GM23338 (cell line): ENCODE measurements at regions not wholly inside any gene's neighbourhood (a gene's known extent, or its start where the extent isn't known, plus 50 kb on each side); places are given as distances from the start of the nearest gene placed in this dataset.

Source experiments
- ATAC-seq: fragments of 200-7000 bp; cut with Tn5 transposase; 3 replicates; pipeline ENCODE4 v1.9.1; 2020
- DNase-seq: peaks from one replicate; pipeline ENCODE4 v3.0.0-alpha.2; 2015; ENCODE audit warnings: low spot score
- H2AFZ ChIP-seq: fragments of 200-600 bp; sonication (generic); 2 replicates; pipeline ENCODE4 v1.8.0; 2016; ENCODE audit warnings: antibody characterized with exemption, mild to moderate bottlenecking, moderate library complexity
- H3F3A ChIP-seq: fragments of 200-600 bp; sonication (generic); replicated peaks from 2 replicates; pipeline ENCODE4 v1.8.0; 2017; ENCODE audit warnings: antibody characterized with exemption, mixed run types, low read depth
- H3K27ac ChIP-seq: fragments of 200-600 bp; sonication (generic); 2 replicates; pipeline ENCODE4 v1.6.1; 2016; ENCODE audit warnings: low read depth
- H3K27me3 ChIP-seq: fragments of 200-600 bp; sonication (generic); 2 replicates; pipeline ENCODE4 v1.8.0; 2016; ENCODE audit warnings: mild to moderate bottlenecking, mixed run types, moderate library complexity; ENCODE audit not compliant: insufficient read depth
- H3K36me3 ChIP-seq: fragments of 200-600 bp; sonication (generic); 2 replicates; pipeline ENCODE4 v1.8.0; 2016; ENCODE audit warnings: mild to moderate bottlenecking; ENCODE audit not compliant: insufficient read depth
- H3K4me1 ChIP-seq: fragments of 200-600 bp; sonication (generic); 2 replicates; pipeline ENCODE4 v1.8.0; 2016; ENCODE audit warnings: mild to moderate bottlenecking, moderate library complexity; ENCODE audit not compliant: insufficient read depth
- H3K4me2 ChIP-seq: fragments of 200-600 bp; sonication (generic); 2 replicates; pipeline ENCODE4 v1.7.1; 2017; ENCODE audit warnings: mixed run types
- H3K4me3 ChIP-seq: fragments of 200-600 bp; sonication (generic); 2 replicates; pipeline ENCODE4 v1.6.1; 2016; ENCODE audit warnings: mixed run types
- H3K79me2 ChIP-seq: fragments of 200-600 bp; sonication (generic); replicated peaks from 2 replicates; pipeline ENCODE4 v1.8.0; 2017; ENCODE audit warnings: mild to moderate bottlenecking; ENCODE audit not compliant: insufficient read depth
- H3K9me2 ChIP-seq: fragments of 200-600 bp; sonication (generic); 2 replicates; pipeline ENCODE4 v1.8.0; 2017; ENCODE audit not compliant: insufficient read depth
- H4K20me1 ChIP-seq: fragments of 200-600 bp; sonication (generic); replicated peaks from 2 replicates; pipeline ENCODE4 v1.8.0; 2017; ENCODE audit warnings: mild to moderate bottlenecking; ENCODE audit not compliant: insufficient read depth
- H3K27ac Mint-ChIP-seq: 2 replicates; pipeline ENCODE4 v1.8.0; 2020; ENCODE audit warnings: inconsistent platforms, mild to moderate bottlenecking, moderate library complexity, mixed read lengths
- H3K27me3 Mint-ChIP-seq: 3 replicates; pipeline ENCODE4 v1.8.0; 2022; ENCODE audit warnings: low read depth, mild to moderate bottlenecking, moderate library complexity, mixed read lengths, inconsistent platforms; ENCODE audit not compliant: insufficient read depth, poor library complexity
- H3K36me3 Mint-ChIP-seq: 3 replicates; pipeline ENCODE4 v1.8.0; 2021; ENCODE audit warnings: low read depth, mild to moderate bottlenecking, inconsistent platforms, moderate library complexity, mixed read lengths
- H3K4me1 Mint-ChIP-seq: 3 replicates; pipeline ENCODE4 v1.8.0; 2020; ENCODE audit warnings: mild to moderate bottlenecking, inconsistent platforms, mixed read lengths
- H3K4me3 Mint-ChIP-seq: 3 replicates; pipeline ENCODE4 v1.8.0; 2021; ENCODE audit warnings: moderate library complexity, mild to moderate bottlenecking, inconsistent platforms, mixed read lengths
- H3K9me3 Mint-ChIP-seq: 3 replicates; pipeline ENCODE4 v1.8.0; 2020; ENCODE audit warnings: moderate library complexity, mild to moderate bottlenecking, inconsistent platforms, mixed read lengths
- CREB1 ChIP-seq: fragments of 250-450 bp; sonication (Bioruptor Pico); IDR thresholded peaks from 2 replicates; pipeline ENCODE4 v1.5.0; 2020; ENCODE audit warnings: low read depth, mild to moderate bottlenecking, moderate library complexity
- CTCF ChIP-seq, 2 experiments: fragments of 200-600 bp in 1 of 2; sonication (generic) in 1 of 2; conservative IDR thresholded peaks; 2 replicates each; pipeline versions ENCODE4 v1.5.1 to v1.6.1; 2016 to 2017; ENCODE audit warnings: antibody characterized with exemption in 2 of 2, low read depth in 2 of 2, mild to moderate bottlenecking in 2 of 2, moderate library complexity in 1 of 2
- ETS1 ChIP-seq: IDR thresholded peaks from 2 replicates; pipeline ENCODE4 v1.6.1; 2016; ENCODE audit warnings: antibody characterized with exemption
- EZH2 ChIP-seq: fragments of 200-600 bp; sonication (generic); IDR thresholded peaks from one replicate; pipeline ENCODE4 v1.8.0; 2017; ENCODE audit warnings: antibody characterized with exemption, mild to moderate bottlenecking, low read depth; ENCODE audit not compliant: unreplicated experiment
- EZH2phosphoT487 ChIP-seq: fragments of 200-600 bp; sonication (generic); IDR thresholded peaks from one replicate; pipeline ENCODE4 v1.8.1; 2018; ENCODE audit warnings: antibody characterized with exemption; ENCODE audit not compliant: unreplicated experiment
- JUNB ChIP-seq: IDR thresholded peaks from one replicate; pipeline ENCODE4 v1.6.1; 2016; ENCODE audit warnings: antibody characterized with exemption; ENCODE audit not compliant: unreplicated experiment
- NANOG ChIP-seq: IDR thresholded peaks from 2 replicates; pipeline ENCODE4 v1.6.1; 2016; ENCODE audit warnings: antibody characterized with exemption, borderline replicate concordance
- POLR2AphosphoS5 ChIP-seq: IDR thresholded peaks from 2 replicates; pipeline ENCODE4 v1.6.1; 2016; ENCODE audit warnings: antibody characterized with exemption, low read depth
- REST ChIP-seq: IDR thresholded peaks from one replicate; pipeline ENCODE4 v1.6.1; 2018; ENCODE audit warnings: antibody characterized with exemption; ENCODE audit not compliant: unreplicated experiment
- STAT1 ChIP-seq: IDR thresholded peaks from one replicate; pipeline ENCODE4 v1.6.1; 2016; ENCODE audit warnings: antibody characterized with exemption; ENCODE audit not compliant: unreplicated experiment
- ZNF114 ChIP-seq: fragments of 250-450 bp; sonication (Bioruptor Pico); IDR thresholded peaks from 2 replicates; pipeline ENCODE4 v1.5.0; 2020; ENCODE audit warnings: mild to moderate bottlenecking, moderate library complexity
- ZNF331 ChIP-seq: fragments of 250-450 bp; sonication (Bioruptor Pico); IDR thresholded peaks from 2 replicates; pipeline ENCODE4 v1.5.0; 2020; ENCODE audit warnings: low read depth, mild to moderate bottlenecking, moderate library complexity
- ZNF462 ChIP-seq: fragments of 250-450 bp; sonication (Bioruptor Pico); IDR thresholded peaks from 2 replicates; pipeline ENCODE4 v1.5.0; 2020; ENCODE audit warnings: mild to moderate bottlenecking, moderate library complexity

GRCh38 chr4:82240410-82240809 is 133.4 kb downstream of the HNRNPD start:
- TF ChIP-seq CREB1 (CRISPR knock-in tag), result no peak
- TF ChIP-seq STAT1, result no peak
- TF ChIP-seq ZNF462 (CRISPR knock-in tag), result no peak
- no peak for TF ChIP-seq EZH2phosphoT487
- no peak for TF ChIP-seq JUNB
- TF ChIP-seq REST, result no peak
- no peak for TF ChIP-seq POLR2AphosphoS5
- no peak for TF ChIP-seq EZH2
- TF ChIP-seq CTCF (conservative IDR thresholded peaks at IDR 0.05; ENCODE audit: low read depth in 2 of 2), result no peak
- no peak for TF ChIP-seq ZNF114 (CRISPR knock-in tag)
- no peak for TF ChIP-seq ETS1
- TF ChIP-seq ZNF331, result no peak
- TF ChIP-seq NANOG, result no peak
- no peak overlapping the region for H3K4me3 ChIP-seq
- H3K36me3 Mint-ChIP-seq, result no peaks in the 10 kb centered on the region
- H3K4me3 Mint-ChIP-seq, result no peak overlapping the region
- H3K4me2 ChIP-seq, result no peak overlapping the region
- H3K36me3 ChIP-seq, result no peaks in the 10 kb centered on the region
- H3K79me2 ChIP-seq, result no peaks in the 10 kb centered on the region
- peaks cover 2% of the 10 kb centered on the region for H3K27me3 Mint-ChIP-seq
- no peak for ATAC-seq
- no peaks in the 10 kb centered on the region for H3K4me1 Mint-ChIP-seq
- no peak for DNase-seq
- no peak overlapping the region for H2AFZ ChIP-seq
- H4K20me1 ChIP-seq, result no peaks in the 10 kb centered on the region
- no peaks in the 10 kb centered on the region for H3K4me1 ChIP-seq
- H3K27ac ChIP-seq, result no peak overlapping the region
- no peaks in the 10 kb centered on the region for H3K9me2 ChIP-seq
- H3K9me3 Mint-ChIP-seq, result no peaks in the 10 kb centered on the region
- no peak overlapping the region for H3K27ac Mint-ChIP-seq
- no peaks in the 10 kb centered on the region for H3F3A ChIP-seq
- no peaks in the 10 kb centered on the region for H3K27me3 ChIP-seq
